ENCODE measurements at regions not wholly inside any gene's neighbourhood (a gene's known extent, or its start where the extent isn't known, plus 50 kb on each side); places are given as distances from the start of the nearest gene placed in this dataset.

DNA sequence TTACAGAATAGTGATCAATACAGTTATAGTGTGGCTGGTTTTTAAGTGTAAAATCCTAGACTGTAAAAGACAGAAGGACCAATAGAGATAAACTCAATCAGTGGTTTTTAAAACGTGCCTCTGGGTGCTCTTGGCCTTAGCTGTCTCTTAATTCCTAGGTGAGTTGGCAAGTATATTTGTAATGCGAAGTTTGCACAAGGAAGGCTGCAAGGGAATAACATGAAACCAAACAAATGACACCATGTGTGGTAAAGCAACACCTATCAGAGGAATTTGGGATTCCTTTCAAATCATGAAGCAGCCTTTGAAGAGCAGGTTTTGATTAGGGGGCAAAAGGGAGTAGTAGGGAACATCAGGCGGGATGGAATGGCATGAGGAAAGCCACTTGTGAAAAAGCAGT is 284.6 kb downstream of the INHBA start:
- intact Hi-C loops (cut with DNase I), result no loop called here
- ATAC-seq (no peak), DNase-seq (no peak)
- Histone ChIP-seq H3K27ac (no peak overlapping the region), H3K27me3 (no peaks in the 10 kb centered on the region), H3K4me1 (no peaks in the 10 kb centered on the region), H3K36me3 (no peaks in the 10 kb centered on the region), H3K4me3 (no peak overlapping the region), H3K9me3 (peaks cover 0 to 5% of the 10 kb centered on the region in 2 donors)
- TF ChIP-seq, protein P1, sequence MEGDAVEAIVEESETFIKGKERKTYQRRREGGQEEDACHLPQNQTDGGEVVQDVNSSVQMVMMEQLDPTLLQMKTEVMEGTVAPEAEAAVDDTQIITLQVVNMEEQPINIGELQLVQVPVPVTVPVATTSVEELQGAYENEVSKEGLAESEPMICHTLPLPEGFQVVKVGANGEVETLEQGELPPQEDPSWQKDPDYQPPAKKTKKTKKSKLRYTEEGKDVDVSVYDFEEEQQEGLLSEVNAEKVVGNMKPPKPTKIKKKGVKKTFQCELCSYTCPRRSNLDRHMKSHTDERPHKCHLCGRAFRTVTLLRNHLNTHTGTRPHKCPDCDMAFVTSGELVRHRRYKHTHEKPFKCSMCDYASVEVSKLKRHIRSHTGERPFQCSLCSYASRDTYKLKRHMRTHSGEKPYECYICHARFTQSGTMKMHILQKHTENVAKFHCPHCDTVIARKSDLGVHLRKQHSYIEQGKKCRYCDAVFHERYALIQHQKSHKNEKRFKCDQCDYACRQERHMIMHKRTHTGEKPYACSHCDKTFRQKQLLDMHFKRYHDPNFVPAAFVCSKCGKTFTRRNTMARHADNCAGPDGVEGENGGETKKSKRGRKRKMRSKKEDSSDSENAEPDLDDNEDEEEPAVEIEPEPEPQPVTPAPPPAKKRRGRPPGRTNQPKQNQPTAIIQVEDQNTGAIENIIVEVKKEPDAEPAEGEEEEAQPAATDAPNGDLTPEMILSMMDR (IDR thresholded peaks at IDR 0.05), result no peak

GRCh38 chr7:41416208-41416595 is 286.7 kb downstream of the INHBA start:
- peak in 1 of 4 donors; percentile 7 for DNase-seq
- Histone ChIP-seq H3K9me3 (peaks cover 0 to 7% of the 10 kb centered on the region in 2 donors), H3K36me3 (no peaks in the 10 kb centered on the region), H3K27ac (no peak overlapping the region), H3K4me1 (no peaks in the 10 kb centered on the region), H3K4me3 (no peak overlapping the region), H3K27me3 (no peaks in the 10 kb centered on the region)
- TF ChIP-seq, protein P1 (IDR thresholded peaks at IDR 0.05), result no peak
- intact Hi-C loops (cut with DNase I), result no loop called here
- ATAC-seq, result no peak

GRCh38 chr7:41415471-41416207 is 287.3 kb downstream of the INHBA start:
- no peaks in the 10 kb centered on the region for H3K36me3 ChIP-seq
- ATAC-seq (no peak), DNase-seq (peak in 1 of 4 donors; percentile 12)
- intact Hi-C loops (cut with DNase I), result no loop called here
- H3K9me3 ChIP-seq, result peaks cover 0 to 7% of the 10 kb centered on the region in 2 donors
- no peaks in the 10 kb centered on the region for H3K27me3 ChIP-seq
- H3K4me1 ChIP-seq, result no peaks in the 10 kb centered on the region
- no peak overlapping the region for H3K27ac ChIP-seq
- TF ChIP-seq, protein P1 (IDR thresholded peaks at IDR 0.05), result no peak
- no peak overlapping the region for H3K4me3 ChIP-seq

- no peaks in the 10 kb centered on the region for H3K36me3 ChIP-seq
- TF ChIP-seq, protein P1 (IDR thresholded peaks at IDR 0.05), result no peak
- DNase-seq (no peak), ATAC-seq (no peak)
- no peaks in the 10 kb centered on the region for H3K4me1 ChIP-seq
- no peaks in the 10 kb centered on the region for H3K27me3 ChIP-seq
- H3K9me3 ChIP-seq, result peaks cover 0 to 7% of the 10 kb centered on the region in 2 donors
- intact Hi-C loops (cut with DNase I), result no loop called here
- H3K27ac ChIP-seq, result no peak overlapping the region
- H3K4me3 ChIP-seq, result no peak overlapping the region
Measured at GRCh38 chr7:41415051-41415450, 287.8 kb downstream of the INHBA start.

- intact Hi-C loops (cut with DNase I), result no loop called here
- H3K27ac ChIP-seq, result no peak overlapping the region
Measured at GRCh38 chr7:41404375-41405074, 298.4 kb downstream of the INHBA start.

More at GRCh38 chr7:41404375-41405074, 298.4 kb downstream of the INHBA start:
- no peaks in the 10 kb centered on the region for H3K9me3 ChIP-seq
- TF ChIP-seq, protein P1 (IDR thresholded peaks at IDR 0.05), result no peak
- H3K36me3 ChIP-seq, result no peaks in the 10 kb centered on the region
- H3K27me3 ChIP-seq, result no peaks in the 10 kb centered on the region
- H3K4me3 ChIP-seq, result no peak overlapping the region
- H3K4me1 ChIP-seq, result no peaks in the 10 kb centered on the region
- DNase-seq (no peak), ATAC-seq (no peak)

Data from left lung (tissue), 4 donors.